ENCODE measurements at regions not wholly inside any gene's neighbourhood (a gene's known extent, or its start where the extent isn't known, plus 50 kb on each side); places are given as distances from the start of the nearest gene placed in this dataset.

- H3K9me3 Mint-ChIP-seq, result no peaks in the 10 kb centered on the region
- TF ChIP-seq CTCF (IDR thresholded peaks at IDR 0.05), result no peak
- no peaks in the 10 kb centered on the region for H3K36me3 Mint-ChIP-seq
- no peak overlapping the region for H3K4me3 Mint-ChIP-seq
- Histone ChIP-seq H3K27me3 (ENCODE audit: control insufficient read depth, insufficient read depth, low read length) (peaks cover 3% of the 10 kb centered on the region), H3K27ac (ENCODE audit: low read length) (no peak overlapping the region), H3K36me3 (ENCODE audit: control insufficient read depth, insufficient read depth, low read length) (no peaks in the 10 kb centered on the region), H3K4me3 (ENCODE audit: low read length) (no peak overlapping the region), H3K4me1 (ENCODE audit: control insufficient read depth, insufficient read depth, low read length) (no peaks in the 10 kb centered on the region), H3K9me3 (ENCODE audit: control insufficient read depth, insufficient read depth, low read length) (peaks cover 3% of the 10 kb centered on the region)
- H3K4me1 Mint-ChIP-seq, result no peaks in the 10 kb centered on the region
- ATAC-seq, result no peak
- H3K27ac Mint-ChIP-seq, result no peak overlapping the region
- no peak for DNase-seq
- peaks cover 22 to 26% of the 10 kb centered on the region in 2 donors for H3K27me3 Mint-ChIP-seq (ENCODE audit: low read depth in 2 of 2)
- 89% methylated on average over 19 of the region's 20 CpGs for WGBS (ENCODE audit: insufficient coverage)
- intact Hi-C loops (cut with micrococcal nuclease), result no loop called here
These were observed 111.2 kb upstream of the FGF3 start for GRCh38 chr11:69930081-69931059.

- no peaks in the 10 kb centered on the region for H3K27me3 ChIP-seq (ENCODE audit: control insufficient read depth, insufficient read depth, low read length)
- 75% methylated on average over 9 of the region's 10 CpGs for WGBS (ENCODE audit: insufficient coverage)
These were observed 112.1 kb upstream of the FGF3 start for GRCh38 chr11:69931060-69931910.

GRCh38 chr11:69931994-69932910 is 113.0 kb upstream of the FGF3 start:
- Mint-ChIP-seq H3K4me3 (no peak overlapping the region), H3K9me3 (no peaks in the 10 kb centered on the region), H3K27me3 (ENCODE audit: low read depth in 2 of 2) (peaks cover 12 to 13% of the 10 kb centered on the region in 2 donors), H3K4me1 (no peaks in the 10 kb centered on the region), H3K36me3 (no peaks in the 10 kb centered on the region), H3K27ac (no peak overlapping the region)
- no peak overlapping the region for H3K4me3 ChIP-seq (ENCODE audit: low read length)
- DNase-seq (no peak), ATAC-seq (no peak)
- H3K36me3 ChIP-seq (ENCODE audit: control insufficient read depth, insufficient read depth, low read length), result no peaks in the 10 kb centered on the region
- peaks cover 3% of the 10 kb centered on the region for H3K9me3 ChIP-seq (ENCODE audit: control insufficient read depth, insufficient read depth, low read length)
- 83% methylated on average over 11 of the region's 11 CpGs for WGBS (ENCODE audit: insufficient coverage)
- no peaks in the 10 kb centered on the region for H3K27me3 ChIP-seq (ENCODE audit: control insufficient read depth, insufficient read depth, low read length)
- H3K4me1 ChIP-seq (ENCODE audit: control insufficient read depth, insufficient read depth, low read length), result no peaks in the 10 kb centered on the region
- intact Hi-C loops (cut with micrococcal nuclease), result no loop called here
- TF ChIP-seq CTCF (IDR thresholded peaks at IDR 0.05), result no peak
- H3K27ac ChIP-seq (ENCODE audit: low read length), result no peak overlapping the region

More at GRCh38 chr11:69931060-69931910, 112.1 kb upstream of the FGF3 start:
- H3K36me3 Mint-ChIP-seq, result no peaks in the 10 kb centered on the region
- no peak overlapping the region for H3K4me3 ChIP-seq (ENCODE audit: low read length)
- no peaks in the 10 kb centered on the region for H3K4me1 ChIP-seq (ENCODE audit: control insufficient read depth, insufficient read depth, low read length)
- no peak for TF ChIP-seq CTCF (IDR thresholded peaks at IDR 0.05)
- intact Hi-C loops (cut with micrococcal nuclease), result no loop called here
- peaks cover 3% of the 10 kb centered on the region for H3K9me3 ChIP-seq (ENCODE audit: control insufficient read depth, insufficient read depth, low read length)
- no peak for ATAC-seq
- H3K27ac ChIP-seq (ENCODE audit: low read length), result no peak overlapping the region
- no peak overlapping the region for H3K4me3 Mint-ChIP-seq
- DNase-seq, result no peak
- H3K27me3 Mint-ChIP-seq (ENCODE audit: low read depth in 2 of 2), result peaks cover 16 to 19% of the 10 kb centered on the region in 2 donors
- H3K9me3 Mint-ChIP-seq, result no peaks in the 10 kb centered on the region
- no peaks in the 10 kb centered on the region for H3K4me1 Mint-ChIP-seq
- no peak overlapping the region for H3K27ac Mint-ChIP-seq
- no peaks in the 10 kb centered on the region for H3K36me3 ChIP-seq (ENCODE audit: control insufficient read depth, insufficient read depth, low read length)

Measured in natural killer cell (primary cell).